Endothelial cell of umbilical vein (primary cell): ENCODE measurements at regions not wholly inside any gene's neighbourhood (a gene's known extent, or its start where the extent isn't known, plus 50 kb on each side); places are given as distances from the start of the nearest gene placed in this dataset.

Experiments used
- BruUV-seq: library from RNA; stranded (reverse); fragments of 400-500 nt; replicated peaks from 2 replicates; lab custom pipeline; 2021; lab: Mats Ljungman, UMichigan
- CTCF ChIA-PET: fragments of 300-600, 350-600 bp; sonication (Branson Sonifier 250); formaldehyde crosslinking; loops from one replicate; lab custom pipeline; 2021; ENCODE audit warnings: antibody characterized with exemption, inconsistent platforms; lab: Charles Lee
- POLR2A ChIA-PET: fragments of 300-600, 350-600 bp; sonication (Branson Sonifier 250); formaldehyde crosslinking; loops from one replicate; lab custom pipeline; 2021; ENCODE audit warnings: antibody characterized with exemption, inconsistent platforms; lab: Charles Lee
- DNase-seq: peaks from one replicate; pipeline ENCODE4 v3.0.0-alpha.2; 2011; ENCODE audit warnings: low read depth, low spot score
- FAIRE-seq: peaks from 2 replicates; lab custom pipeline; 2011; peaks lifted over from hg19 to GRCh38; lab: Jason Lieb, UNC
- H2AFZ ChIP-seq: 2 replicates; pipeline ENCODE4 v1.6.0; 2012; ENCODE audit warnings: low read depth, low read length, control low read depth, inconsistent platforms
- H3K27ac ChIP-seq: 2 replicates; pipeline ENCODE4 v1.5.1; 2011; ENCODE audit warnings: low read depth, mild to moderate bottlenecking, control low read depth, low read length, moderate library complexity; ENCODE audit not compliant: insufficient read depth
- H3K27me3 ChIP-seq, 2 experiments: 2 replicates each; pipeline versions ENCODE4 v1.6.0 to v1.6.1; 2011; ENCODE audit warnings: low read length in 2 of 2, mixed read lengths in 1 of 2; ENCODE audit not compliant: control insufficient read depth in 2 of 2, insufficient read depth in 2 of 2
- H3K36me3 ChIP-seq, 2 experiments: 2 replicates in 1 of 2; 3 replicates in 1 of 2; pipeline ENCODE4 v1.5.1; 2011; ENCODE audit warnings: low read length in 2 of 2, mild to moderate bottlenecking in 1 of 2, moderate library complexity in 1 of 2; ENCODE audit not compliant: control insufficient read depth in 2 of 2, insufficient read depth in 2 of 2; ENCODE audit errors: extremely low read depth in 1 of 2
- H3K4me1 ChIP-seq: 3 replicates; pipeline ENCODE4 v1.5.1; 2011; ENCODE audit warnings: mild to moderate bottlenecking, low read length; ENCODE audit not compliant: control insufficient read depth, insufficient read depth; ENCODE audit errors: extremely low read depth
- H3K4me2 ChIP-seq: 2 replicates; pipeline ENCODE4 v1.6.1; 2011; ENCODE audit warnings: low read length, control low read depth, mixed read lengths; ENCODE audit not compliant: insufficient read depth
- H3K4me3 ChIP-seq, 3 experiments: fragments of 200-600 bp in 1 of 3; sonication (generic), shearing (Covaris generic) in 1 of 3; replicated peaks in 1 of 3; 2 replicates each; pipeline ENCODE4 v1.5.1; 2011 to 2016; ENCODE audit warnings: control low read depth in 3 of 3, low read length in 3 of 3, mild to moderate bottlenecking in 2 of 3, inconsistent platforms in 1 of 3, low read depth in 1 of 3, moderate library complexity in 1 of 3; ENCODE audit not compliant: insufficient read depth in 1 of 3
- H3K79me2 ChIP-seq: 2 replicates; pipeline ENCODE4 v1.6.0; 2012; ENCODE audit warnings: low read length, inconsistent platforms; ENCODE audit not compliant: control insufficient read depth, insufficient read depth
- H3K9ac ChIP-seq: replicated peaks from 2 replicates; pipeline ENCODE3; 2011; ENCODE audit warnings: low read length, control low read depth; ENCODE audit not compliant: insufficient read depth; ENCODE audit errors: extremely low read depth
- H3K9me1 ChIP-seq: replicated peaks from 3 replicates; pipeline ENCODE4 v1.6.0; 2011; ENCODE audit warnings: mild to moderate bottlenecking, low read length; ENCODE audit not compliant: control insufficient read depth, insufficient read depth; ENCODE audit errors: extremely low read depth
- H3K9me3 ChIP-seq: replicated peaks from 2 replicates; pipeline ENCODE4 v1.5.1; 2012; ENCODE audit warnings: low read length, inconsistent platforms; ENCODE audit not compliant: control insufficient read depth, insufficient read depth
- H4K20me1 ChIP-seq: replicated peaks from 2 replicates; pipeline ENCODE3; 2011; ENCODE audit warnings: mild to moderate bottlenecking, low read length; ENCODE audit not compliant: control insufficient read depth, insufficient read depth; ENCODE audit errors: extremely low read depth
- CTCF ChIP-seq, 2 donors: IDR thresholded peaks; 1 replicate in 1 of 2; 2 replicates in 1 of 2; pipeline ENCODE4 v1.5.1; 2011; ENCODE audit warnings: low read length in 2 of 2, mild to moderate bottlenecking in 2 of 2, moderate library complexity in 2 of 2, control low read depth in 1 of 2, inconsistent platforms in 1 of 2, low read depth in 1 of 2; ENCODE audit not compliant: insufficient read depth in 1 of 2; ENCODE audit errors: extremely low read depth in 1 of 2
- EZH2 ChIP-seq: IDR thresholded peaks from 2 replicates; pipeline ENCODE4 v1.6.1; 2012; ENCODE audit warnings: borderline replicate concordance, low read depth, mild to moderate bottlenecking, moderate library complexity, low read length, inconsistent platforms; ENCODE audit not compliant: severe bottlenecking
- FOS ChIP-seq: IDR thresholded peaks from 2 replicates; pipeline ENCODE4 v1.6.1; 2011; ENCODE audit warnings: mild to moderate bottlenecking, low read length, moderate library complexity, borderline replicate concordance; ENCODE audit not compliant: insufficient read depth
- GATA2 ChIP-seq: IDR thresholded peaks from 2 replicates; pipeline ENCODE4 v1.7.0; 2011; ENCODE audit warnings: low read depth, mild to moderate bottlenecking, moderate library complexity, mixed read lengths, low read length; ENCODE audit not compliant: insufficient read length, insufficient read depth
- JUN ChIP-seq: IDR thresholded peaks from 2 replicates; pipeline ENCODE4 v1.6.1; 2011; ENCODE audit warnings: borderline replicate concordance, low read depth; ENCODE audit not compliant: insufficient read length, insufficient read depth
- MAX ChIP-seq: IDR thresholded peaks from 2 replicates; pipeline ENCODE4 v1.6.1; 2011; ENCODE audit not compliant: insufficient read depth, insufficient read length
- MYC ChIP-seq: IDR thresholded peaks from one replicate; pipeline ENCODE4 v1.6.1; 2011; ENCODE audit warnings: mild to moderate bottlenecking, low read depth, low read length
- POLR2A ChIP-seq: IDR thresholded peaks from 2 replicates; pipeline ENCODE4 v1.6.1; 2012; ENCODE audit warnings: low read depth, mild to moderate bottlenecking, control low read depth, low read length
- POLR2AphosphoS5 ChIP-seq: IDR thresholded peaks from 2 replicates; pipeline ENCODE4 v1.6.1; 2012; ENCODE audit warnings: low read depth, mild to moderate bottlenecking, control low read depth, low read length, moderate library complexity; ENCODE audit not compliant: insufficient read depth
- dilution Hi-C: fragments of 300-500 bp; cut with MboI; formaldehyde crosslinking; loops from one replicate; pipeline ENCODE4 v1.15.0; 2019; ENCODE audit warnings: low sequenced_read_pairs; ENCODE audit not compliant: extremely low pct_ligation_motif_present
- intact Hi-C: fragments of 100-400 bp; cut with micrococcal nuclease; formaldehyde crosslinking; loops from one replicate; pipeline ENCODE4 v1.10.0; 2022

- POLR2A ChIA-PET = no interaction called here
- FAIRE-seq (no peak), DNase-seq (no peak)
- H3K4me1 ChIP-seq = no peaks in the 10 kb centered on the region
- CTCF ChIA-PET = no interaction called here
- dilution Hi-C loops (no loop called here), intact Hi-C loops (no loop called here)
- no peak overlapping the region for H3K4me3 ChIP-seq
- no peaks in the 10 kb centered on the region for H3K9me3 ChIP-seq
- TF ChIP-seq CTCF (IDR thresholded peaks at IDR 0.05; ENCODE audit: extremely low read depth in 1 of 2, insufficient read depth in 1 of 2, low read depth in 1 of 2, low read length in 2 of 2) (no peak), MYC (no peak), EZH2 (no peak), POLR2AphosphoS5 (no peak), GATA2 (no peak), JUN (no peak), MAX (no peak), POLR2A (no peak), FOS (no peak)
- H3K36me3 ChIP-seq = no peaks in the 10 kb centered on the region
- no peak overlapping the region for H3K9ac ChIP-seq
- no peak overlapping the region for H2AFZ ChIP-seq
- H3K4me2 ChIP-seq = no peak overlapping the region
- no peaks in the 10 kb centered on the region for H4K20me1 ChIP-seq
- no peaks in the 10 kb centered on the region for H3K79me2 ChIP-seq
- H3K27ac ChIP-seq = no peak overlapping the region
- BruUV-seq = no TSS peak
- H3K27me3 ChIP-seq = peaks cover 0 to 3% of the 10 kb centered on the region in 2 experiments
- no peaks in the 10 kb centered on the region for H3K9me1 ChIP-seq
These were observed 186.7 kb upstream of the SIX2 start for GRCh38 chr2:45195916-45196315.
